NCI-H345 treated with DMSO at 0.1 percent for 48 hours (cell line): ENCODE measurements at regions not wholly inside any gene's neighbourhood (a gene's known extent, or its start where the extent isn't known, plus 50 kb on each side); places are given as distances from the start of the nearest gene placed in this dataset.

Experiments
- DNase-seq: peaks from one replicate; lab custom pipeline; 2025; ENCODE audit not compliant: unreplicated experiment; lab: John Stamatoyannopoulos, UW

DNA sequence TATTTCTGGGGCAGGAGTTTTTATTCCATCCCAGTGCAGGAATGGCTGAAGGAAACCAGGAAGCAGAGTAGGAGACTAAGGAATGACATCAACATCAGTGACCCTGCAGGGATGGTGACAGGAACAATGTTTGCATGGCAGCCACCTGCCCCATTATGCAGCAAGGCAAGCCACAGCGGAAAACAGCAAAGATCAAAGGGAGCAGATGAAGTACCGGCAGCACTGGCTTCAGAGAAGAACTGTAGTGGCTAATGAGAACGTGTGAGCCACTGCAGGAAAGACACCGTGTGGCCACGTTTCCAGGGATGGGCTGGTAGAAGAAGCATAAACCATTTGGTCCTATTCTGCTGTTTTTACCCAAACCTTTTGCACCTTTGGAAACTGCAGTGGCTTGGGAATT is 52.9 kb upstream of the TAB2 start:
- DNase-seq: no peak

GRCh38 chr6:149265945-149266344 is 51.6 kb upstream of the TAB2 start:
- no peak for DNase-seq

GRCh38 chr6:149266659-149267058 is 50.9 kb upstream of the TAB2 start:
- no peak for DNase-seq

DNA sequence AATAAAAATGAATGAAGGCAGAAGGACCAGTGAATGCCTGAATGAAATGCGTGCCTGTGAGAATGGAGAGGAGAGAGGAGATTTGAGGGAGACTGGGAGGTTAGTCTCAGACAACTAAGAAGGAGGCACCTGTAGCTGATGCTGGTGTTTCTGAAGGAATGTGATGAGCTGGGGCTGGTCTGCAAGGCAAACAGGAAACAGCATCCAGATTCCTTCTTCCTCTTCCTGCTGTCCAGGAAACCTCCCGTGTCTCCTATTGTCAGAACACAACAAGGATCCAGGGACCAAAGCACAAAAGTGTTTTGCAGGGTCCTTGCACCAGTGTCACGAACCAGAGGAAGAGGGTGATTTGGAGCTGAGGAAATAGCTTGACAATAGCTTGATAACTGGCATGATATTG is 50.4 kb upstream of the TAB2 start:
- DNase-seq: no peak

GRCh38 chr6:149267513-149268043 is 49.9 kb upstream of the TAB2 start:
- no peak for DNase-seq
